Esophagus muscularis mucosa (tissue), 2 donors: ENCODE measurements at regions not wholly inside any gene's neighbourhood (a gene's known extent, or its start where the extent isn't known, plus 50 kb on each side); places are given as distances from the start of the nearest gene placed in this dataset.

Experiments used
- POLR2A ChIP-seq: fragments of 450-650 bp; IDR thresholded peaks from one replicate; pipeline ENCODE4 v1.6.1; 2017; ENCODE audit warnings: antibody characterized with exemption, moderate library complexity, mild to moderate bottlenecking, low read depth
- POLR2AphosphoS5 ChIP-seq, 2 donors: sonication (generic); formaldehyde crosslinking; IDR thresholded peaks; one replicate each; pipeline ENCODE4 v1.6.1; 2017; ENCODE audit warnings: antibody characterized with exemption in 2 of 2

- TF ChIP-seq POLR2AphosphoS5 (IDR thresholded peaks at IDR 0.05) (no peak), POLR2A (no peak)
Observed at GRCh38 chr2:104430359-104430740, 423.6 kb upstream of the POU3F3 start.
